ENCODE measurements at regions not wholly inside any gene's neighbourhood (a gene's known extent, or its start where the extent isn't known, plus 50 kb on each side); places are given as distances from the start of the nearest gene placed in this dataset.

DNA sequence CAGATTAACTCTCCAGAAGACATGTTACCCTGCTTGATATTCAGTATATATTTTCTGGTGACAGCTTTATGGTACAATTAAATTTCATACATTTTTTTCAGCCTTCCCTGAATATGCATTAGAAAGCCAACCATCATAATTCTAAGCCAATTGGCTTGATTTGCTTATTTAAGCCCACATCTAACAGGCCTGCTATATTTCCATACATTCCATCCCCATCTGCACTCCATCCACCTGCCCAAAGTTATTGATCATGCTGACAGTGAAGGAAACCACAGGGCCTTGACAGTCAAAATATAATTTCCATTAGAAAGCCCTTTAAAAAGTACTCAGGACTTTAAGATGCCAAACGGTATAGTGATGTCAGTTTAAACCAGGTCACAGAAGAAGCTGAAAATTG lies 164.3 kb downstream of the GXYLT1 start:
- H4K20me1 ChIP-seq (ENCODE audit: insufficient read depth) = no peaks in the 10 kb centered on the region
- no peak overlapping the region for H2AFZ ChIP-seq (ENCODE audit: low read depth, low read length)
- no peaks in the 10 kb centered on the region for H3K36me3 ChIP-seq (ENCODE audit: insufficient read depth, low read length)
- no peaks in the 10 kb centered on the region for H3K9me3 ChIP-seq (ENCODE audit: low read length)
- H3K79me2 ChIP-seq (replicated peaks; ENCODE audit: insufficient read depth, low read length) = no peaks in the 10 kb centered on the region
- H3K9ac ChIP-seq (ENCODE audit: low read length) = no peak overlapping the region
- no peak overlapping the region for H3K27ac ChIP-seq (ENCODE audit: low read length)
- H3F3A ChIP-seq (ENCODE audit: insufficient read depth, low read length, poor library complexity, severe bottlenecking) = no peaks in the 10 kb centered on the region
- no peaks in the 10 kb centered on the region for H3K27me3 ChIP-seq (ENCODE audit: insufficient read depth, low read depth, low read length)
- TF ChIP-seq TAF1 (IDR thresholded peaks at IDR 0.05; ENCODE audit: low read depth) (no peak), RAD21 (conservative IDR thresholded peaks at IDR 0.05) (no peak), SMC3 (conservative IDR thresholded peaks at IDR 0.05; ENCODE audit: poor library complexity) (no peak), MXI1 (conservative IDR thresholded peaks at IDR 0.05; ENCODE audit: poor library complexity, severe bottlenecking) (no peak), EZH2 (IDR thresholded peaks at IDR 0.05; ENCODE audit: borderline replicate concordance, insufficient read depth, low read length, poor library complexity, severe bottlenecking) (no peak), EP300 (conservative IDR thresholded peaks at IDR 0.05; ENCODE audit: poor library complexity, severe bottlenecking) (no peak), POLR2AphosphoS5 (IDR thresholded peaks at IDR 0.05) (no peak)
- TF ChIP-seq, protein P1, sequence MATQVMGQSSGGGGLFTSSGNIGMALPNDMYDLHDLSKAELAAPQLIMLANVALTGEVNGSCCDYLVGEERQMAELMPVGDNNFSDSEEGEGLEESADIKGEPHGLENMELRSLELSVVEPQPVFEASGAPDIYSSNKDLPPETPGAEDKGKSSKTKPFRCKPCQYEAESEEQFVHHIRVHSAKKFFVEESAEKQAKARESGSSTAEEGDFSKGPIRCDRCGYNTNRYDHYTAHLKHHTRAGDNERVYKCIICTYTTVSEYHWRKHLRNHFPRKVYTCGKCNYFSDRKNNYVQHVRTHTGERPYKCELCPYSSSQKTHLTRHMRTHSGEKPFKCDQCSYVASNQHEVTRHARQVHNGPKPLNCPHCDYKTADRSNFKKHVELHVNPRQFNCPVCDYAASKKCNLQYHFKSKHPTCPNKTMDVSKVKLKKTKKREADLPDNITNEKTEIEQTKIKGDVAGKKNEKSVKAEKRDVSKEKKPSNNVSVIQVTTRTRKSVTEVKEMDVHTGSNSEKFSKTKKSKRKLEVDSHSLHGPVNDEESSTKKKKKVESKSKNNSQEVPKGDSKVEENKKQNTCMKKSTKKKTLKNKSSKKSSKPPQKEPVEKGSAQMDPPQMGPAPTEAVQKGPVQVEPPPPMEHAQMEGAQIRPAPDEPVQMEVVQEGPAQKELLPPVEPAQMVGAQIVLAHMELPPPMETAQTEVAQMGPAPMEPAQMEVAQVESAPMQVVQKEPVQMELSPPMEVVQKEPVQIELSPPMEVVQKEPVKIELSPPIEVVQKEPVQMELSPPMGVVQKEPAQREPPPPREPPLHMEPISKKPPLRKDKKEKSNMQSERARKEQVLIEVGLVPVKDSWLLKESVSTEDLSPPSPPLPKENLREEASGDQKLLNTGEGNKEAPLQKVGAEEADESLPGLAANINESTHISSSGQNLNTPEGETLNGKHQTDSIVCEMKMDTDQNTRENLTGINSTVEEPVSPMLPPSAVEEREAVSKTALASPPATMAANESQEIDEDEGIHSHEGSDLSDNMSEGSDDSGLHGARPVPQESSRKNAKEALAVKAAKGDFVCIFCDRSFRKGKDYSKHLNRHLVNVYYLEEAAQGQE (IDR thresholded peaks at IDR 0.05; ENCODE audit: borderline replicate concordance) = no peak
- TF ChIP-seq, protein P2, sequence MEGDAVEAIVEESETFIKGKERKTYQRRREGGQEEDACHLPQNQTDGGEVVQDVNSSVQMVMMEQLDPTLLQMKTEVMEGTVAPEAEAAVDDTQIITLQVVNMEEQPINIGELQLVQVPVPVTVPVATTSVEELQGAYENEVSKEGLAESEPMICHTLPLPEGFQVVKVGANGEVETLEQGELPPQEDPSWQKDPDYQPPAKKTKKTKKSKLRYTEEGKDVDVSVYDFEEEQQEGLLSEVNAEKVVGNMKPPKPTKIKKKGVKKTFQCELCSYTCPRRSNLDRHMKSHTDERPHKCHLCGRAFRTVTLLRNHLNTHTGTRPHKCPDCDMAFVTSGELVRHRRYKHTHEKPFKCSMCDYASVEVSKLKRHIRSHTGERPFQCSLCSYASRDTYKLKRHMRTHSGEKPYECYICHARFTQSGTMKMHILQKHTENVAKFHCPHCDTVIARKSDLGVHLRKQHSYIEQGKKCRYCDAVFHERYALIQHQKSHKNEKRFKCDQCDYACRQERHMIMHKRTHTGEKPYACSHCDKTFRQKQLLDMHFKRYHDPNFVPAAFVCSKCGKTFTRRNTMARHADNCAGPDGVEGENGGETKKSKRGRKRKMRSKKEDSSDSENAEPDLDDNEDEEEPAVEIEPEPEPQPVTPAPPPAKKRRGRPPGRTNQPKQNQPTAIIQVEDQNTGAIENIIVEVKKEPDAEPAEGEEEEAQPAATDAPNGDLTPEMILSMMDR (IDR thresholded peaks at IDR 0.05; ENCODE audit: poor library complexity, severe bottlenecking) = no peak
- no peaks in the 10 kb centered on the region for H3K9me2 ChIP-seq (ENCODE audit: insufficient read depth, low read length)
- H3K4me3 ChIP-seq (ENCODE audit: low read length) = no peak overlapping the region
- H3K4me2 ChIP-seq (ENCODE audit: low read length) = no peak overlapping the region

DNA sequence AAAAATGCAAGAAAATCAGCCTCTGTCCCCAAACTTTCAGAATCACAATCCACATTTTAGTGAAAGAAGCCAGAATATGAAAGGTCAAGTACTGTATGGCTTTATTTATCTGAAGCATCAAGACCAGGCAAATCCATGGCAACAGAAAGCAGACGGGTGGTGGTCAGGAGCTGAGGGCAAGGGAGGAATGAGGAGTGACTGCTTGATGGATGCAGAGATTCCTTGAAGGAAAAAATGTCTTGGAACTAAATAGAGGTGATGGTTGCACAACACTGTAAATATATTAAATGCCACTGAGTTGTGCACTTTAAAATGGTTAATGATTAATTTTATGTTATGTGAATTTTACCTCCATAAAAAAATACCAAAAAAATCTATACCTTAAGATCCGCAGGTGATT lies 165.1 kb downstream of the GXYLT1 start:
- no peaks in the 10 kb centered on the region for H3K9me2 ChIP-seq (ENCODE audit: insufficient read depth, low read length)
- no peaks in the 10 kb centered on the region for H3K36me3 ChIP-seq (ENCODE audit: insufficient read depth, low read length)
- H3K9me3 ChIP-seq (ENCODE audit: low read length) = no peaks in the 10 kb centered on the region
- H2AFZ ChIP-seq (ENCODE audit: low read depth, low read length) = no peak overlapping the region
- H3K27me3 ChIP-seq (ENCODE audit: insufficient read depth, low read depth, low read length) = no peaks in the 10 kb centered on the region
- H3F3A ChIP-seq (ENCODE audit: insufficient read depth, low read length, poor library complexity, severe bottlenecking) = no peaks in the 10 kb centered on the region
- H3K4me2 ChIP-seq (ENCODE audit: low read length) = no peak overlapping the region
- TF ChIP-seq TAF1 (IDR thresholded peaks at IDR 0.05; ENCODE audit: low read depth) (no peak), EZH2 (IDR thresholded peaks at IDR 0.05; ENCODE audit: borderline replicate concordance, insufficient read depth, low read length, poor library complexity, severe bottlenecking) (no peak), MXI1 (conservative IDR thresholded peaks at IDR 0.05; ENCODE audit: poor library complexity, severe bottlenecking) (no peak)
- TF ChIP-seq, protein P2 (IDR thresholded peaks at IDR 0.05; ENCODE audit: poor library complexity, severe bottlenecking) = no peak
- no peak overlapping the region for H3K4me3 ChIP-seq (ENCODE audit: low read length)
- no peaks in the 10 kb centered on the region for H3K79me2 ChIP-seq (replicated peaks; ENCODE audit: insufficient read depth, low read length)
- no peaks in the 10 kb centered on the region for H4K20me1 ChIP-seq (ENCODE audit: insufficient read depth)
- H3K27ac ChIP-seq (ENCODE audit: low read length) = no peak overlapping the region
- no peak overlapping the region for H3K9ac ChIP-seq (ENCODE audit: low read length)

All from neural cell (in vitro differentiated cells).